Gastrocnemius medialis (tissue), 4 donors: ENCODE measurements at regions not wholly inside any gene's neighbourhood (a gene's known extent, or its start where the extent isn't known, plus 50 kb on each side); places are given as distances from the start of the nearest gene placed in this dataset.

Experiments
- CTCF ChIP-seq, 5 experiments: fragments of 450-650 bp in 3 of 5; fragments of 200-600 bp in 2 of 5; sonication (generic) in 2 of 5; IDR thresholded peaks in 4 of 5; conservative IDR thresholded peaks in 1 of 5; 1 replicate in 4 of 5; 2 replicates in 1 of 5; pipeline ENCODE4 v1.5.1; 2016 to 2019; ENCODE audit warnings: antibody characterized with exemption in 5 of 5, mild to moderate bottlenecking in 3 of 5, moderate library complexity in 3 of 5
- POLR2A ChIP-seq, 2 donors: fragments of 450-650 bp; IDR thresholded peaks; one replicate each; pipeline ENCODE4 v1.6.1; 2017; ENCODE audit warnings: antibody characterized with exemption in 2 of 2, mild to moderate bottlenecking in 2 of 2, moderate library complexity in 2 of 2

GRCh38 chr4:104591510-104591911 is 96.8 kb upstream of the CXXC4 start:
- TF ChIP-seq CTCF (IDR thresholded peaks at IDR 0.05 in 4 of 5, conservative IDR thresholded peaks at IDR 0.05 in 1 of 5) (no peak), POLR2A (IDR thresholded peaks at IDR 0.05) (no peak)
